GM18861 (cell line): ENCODE measurements at regions not wholly inside any gene's neighbourhood (a gene's known extent, or its start where the extent isn't known, plus 50 kb on each side); places are given as distances from the start of the nearest gene placed in this dataset.
A peak's percentile ranks its signal among the peaks of the same experiment; 100 is the strongest.

Experiments
- ATAC-seq: cut with Tn5 transposase; IDR thresholded peaks from one replicate; pipeline ENCODE4 v1.9.1; 2021; ENCODE audit not compliant: unreplicated experiment

DNA sequence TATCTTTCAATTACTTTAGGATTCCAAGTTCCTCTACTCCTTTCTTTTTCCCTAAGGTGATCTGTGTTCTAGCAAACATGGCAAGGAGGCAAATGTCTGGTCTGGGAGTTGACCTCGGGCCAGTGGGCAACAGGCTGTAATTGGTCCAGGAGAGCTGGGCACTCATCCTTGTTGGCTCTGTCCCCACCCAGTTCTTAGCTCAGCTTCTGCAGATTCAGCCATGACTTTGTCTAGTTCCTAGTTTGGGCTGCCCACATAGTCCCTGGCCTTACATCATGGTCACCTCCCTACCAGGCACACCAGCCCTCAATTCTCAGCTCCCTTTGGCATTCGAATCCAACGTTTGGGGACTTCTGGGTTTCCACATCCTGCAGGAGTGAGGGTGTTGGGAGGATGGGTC is 92.1 kb upstream of the DAP start:
- no peak for ATAC-seq

DNA sequence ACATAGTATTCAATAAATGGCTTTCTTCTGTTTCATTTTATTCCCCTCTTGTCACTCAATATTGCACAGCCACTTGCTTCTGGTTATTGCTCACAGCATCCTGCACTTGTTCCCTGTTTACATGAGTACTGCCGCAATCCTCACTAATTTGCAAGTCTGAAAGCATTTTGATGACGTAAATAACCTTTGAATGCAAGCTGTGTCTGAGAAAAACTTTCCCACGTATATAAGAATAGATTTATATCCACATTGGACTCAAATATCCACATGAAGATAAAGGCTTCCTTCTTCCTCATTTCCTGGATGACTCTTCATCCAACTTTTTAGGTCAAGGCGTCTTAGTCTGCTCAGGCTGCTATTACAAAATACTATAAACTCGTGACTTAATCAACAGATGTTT is 88.2 kb upstream of the DAP start:
- ATAC-seq, result no peak

DNA sequence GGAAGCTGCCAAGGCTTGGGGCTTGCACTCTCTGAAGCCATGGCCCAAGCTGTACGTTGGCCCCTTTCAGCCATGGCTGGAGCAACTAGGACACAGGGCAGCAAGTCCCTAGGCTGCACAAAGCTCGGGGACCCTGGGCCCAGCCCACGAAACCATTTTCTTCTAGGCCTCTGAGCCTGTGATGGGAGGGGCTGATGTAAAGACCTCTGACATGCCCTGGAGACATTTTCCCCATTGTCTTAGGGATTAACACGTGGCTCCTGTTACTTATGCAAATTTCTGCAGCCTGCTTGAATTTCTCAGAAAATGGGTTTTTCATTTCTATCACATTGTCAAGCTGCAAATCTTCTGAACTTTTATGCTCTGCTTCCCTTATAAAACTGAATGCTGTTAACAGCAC is 83.0 kb upstream of the DAP start:
- no peak for ATAC-seq

DNA sequence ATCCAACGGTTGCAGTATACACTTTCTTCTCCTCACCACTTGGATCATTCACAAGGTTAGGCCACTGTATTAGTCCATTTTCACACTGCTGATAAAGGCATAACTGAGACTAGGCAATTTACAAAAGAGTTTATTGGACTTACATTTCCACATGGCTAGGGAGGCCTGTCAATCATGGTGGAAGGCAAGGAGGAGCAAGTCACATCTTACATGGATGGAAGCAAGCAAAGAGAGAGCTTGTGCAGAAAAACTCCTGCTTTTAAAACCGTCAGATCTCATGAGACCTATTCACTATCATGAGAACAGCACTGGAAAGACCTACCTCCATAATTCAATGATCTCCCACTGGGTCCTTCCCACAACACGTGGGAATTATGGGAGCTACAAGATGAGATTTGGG is 81.8 kb upstream of the DAP start:
- ATAC-seq, result no peak

DNA sequence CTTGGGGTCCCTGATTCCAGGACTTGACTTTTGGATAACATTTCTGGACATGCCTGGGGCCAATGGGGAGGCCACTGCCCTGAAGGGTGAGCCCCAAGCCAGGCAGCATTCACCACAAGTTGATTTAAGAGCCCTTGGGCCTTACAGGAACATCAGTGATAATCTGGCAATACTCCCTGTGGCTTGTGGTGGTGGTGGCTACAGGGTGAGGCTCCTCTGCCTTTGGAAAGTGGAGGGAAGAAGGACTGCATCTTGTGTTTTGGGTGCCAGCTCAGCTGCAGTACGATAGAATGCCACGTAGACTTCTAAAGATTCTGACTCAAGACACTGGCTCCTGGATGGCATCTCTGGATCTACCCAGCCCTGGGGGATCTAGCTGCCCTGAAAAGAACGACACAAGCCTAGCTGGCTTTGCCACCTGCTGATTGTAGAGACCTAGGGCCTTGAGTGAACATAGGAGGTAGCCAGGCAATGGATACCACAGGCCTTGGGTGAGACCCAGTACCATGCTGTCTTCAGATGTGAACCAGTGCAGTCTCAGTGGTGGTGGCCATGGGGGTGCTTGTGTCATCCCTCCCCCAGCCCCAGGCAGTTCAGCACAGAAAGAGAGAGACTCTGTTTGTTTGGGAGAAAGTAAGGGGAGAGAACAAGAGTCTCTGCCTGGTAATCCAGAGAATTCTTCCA is 79.0 kb upstream of the DAP start:
- ATAC-seq, result no peak

DNA sequence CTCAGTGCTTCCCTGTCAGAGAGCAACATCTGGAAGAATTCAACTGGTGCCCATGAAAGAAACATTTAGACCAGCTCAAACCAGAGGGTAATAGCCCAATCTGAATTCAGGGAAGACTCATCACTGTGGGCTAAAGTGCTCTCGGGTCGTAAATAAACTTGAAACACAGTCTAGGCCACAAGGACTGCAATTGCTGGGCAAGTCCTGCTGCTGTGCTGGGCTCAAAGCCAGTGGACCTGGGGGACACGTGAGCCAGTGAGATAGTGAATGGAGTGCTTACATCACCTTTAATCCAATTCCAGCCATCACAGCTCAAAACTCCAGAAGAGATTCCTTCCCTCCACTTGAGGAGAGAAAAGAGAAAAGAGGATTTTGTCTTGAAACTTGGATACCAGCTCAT is 78.1 kb upstream of the DAP start:
- ATAC-seq, result no peak

DNA sequence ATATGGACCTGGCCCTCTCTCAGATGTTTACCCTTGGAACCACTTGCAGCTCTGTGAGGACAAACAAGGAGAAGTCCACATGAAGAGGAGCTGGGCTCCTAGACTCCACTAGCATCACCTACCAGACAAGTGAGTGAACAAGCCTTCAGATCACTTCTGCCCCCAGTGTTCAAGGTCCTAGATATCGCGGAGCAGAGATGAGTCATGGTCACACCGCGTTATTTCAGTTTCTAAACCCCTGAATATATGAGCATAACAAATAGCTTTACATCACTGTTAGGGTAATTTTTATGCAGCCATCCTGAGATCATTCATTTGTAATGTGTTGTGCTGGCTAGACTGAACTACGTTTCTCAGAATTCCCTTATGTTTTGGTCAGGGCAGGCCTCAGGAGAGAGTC is 77.0 kb upstream of the DAP start:
- peak; percentile 66 for ATAC-seq

DNA sequence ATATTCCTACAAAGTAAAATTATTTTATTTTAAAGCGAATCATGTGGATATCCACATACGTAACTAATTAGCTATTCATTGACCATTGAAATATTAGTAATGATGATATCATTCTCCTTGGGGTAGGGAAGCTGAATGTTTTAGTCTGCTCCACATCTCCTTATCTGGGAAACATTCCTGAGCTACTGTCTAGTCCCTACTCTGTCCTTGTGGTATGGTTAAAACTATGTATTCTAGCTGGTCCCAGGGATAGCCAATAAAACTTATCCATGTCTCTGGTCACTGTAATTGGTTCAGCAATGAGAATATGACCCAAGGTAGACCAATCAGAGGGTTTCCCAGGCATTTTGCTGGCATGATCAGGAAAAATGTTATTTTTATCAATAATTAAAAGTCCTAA is 76.0 kb upstream of the DAP start:
- ATAC-seq, result no peak

DNA sequence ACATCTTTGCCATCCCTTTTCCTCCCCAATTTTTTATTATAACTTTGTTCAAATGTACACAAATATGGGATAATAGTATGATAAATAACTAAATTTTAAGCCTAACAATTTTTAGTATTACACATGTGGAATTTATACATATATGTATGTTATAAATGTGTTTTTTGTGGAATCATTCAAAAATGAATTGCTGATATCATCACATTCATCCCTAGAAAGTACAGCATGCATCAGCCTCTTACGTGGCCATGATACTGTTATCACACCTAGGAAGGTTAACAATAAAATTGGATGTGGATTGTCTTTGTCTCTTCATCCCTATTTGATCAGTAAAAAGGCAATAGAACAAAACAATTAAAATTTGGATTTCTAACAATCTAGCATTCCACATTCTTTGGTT is 73.7 kb upstream of the DAP start:
- ATAC-seq, result no peak

DNA sequence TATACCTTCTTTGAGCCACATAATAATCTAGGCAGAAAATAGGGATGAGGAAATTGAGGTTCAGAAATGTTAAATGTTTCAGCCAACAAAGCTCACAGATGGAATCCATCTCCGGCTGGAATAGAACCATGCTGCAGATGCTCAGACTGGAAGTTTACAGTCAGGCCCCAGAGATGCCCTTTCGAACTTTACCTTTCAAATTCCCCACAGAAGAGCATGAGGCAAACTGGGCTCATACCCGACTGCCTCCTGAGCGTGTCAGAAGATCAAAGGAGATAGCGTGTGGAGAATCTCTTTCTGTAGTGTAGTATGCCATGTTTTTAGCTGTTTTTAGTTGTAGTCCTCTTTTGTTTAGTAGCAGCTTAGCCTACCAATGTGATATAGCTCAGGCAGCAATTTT is 72.0 kb upstream of the DAP start:
- ATAC-seq, result no peak

DNA sequence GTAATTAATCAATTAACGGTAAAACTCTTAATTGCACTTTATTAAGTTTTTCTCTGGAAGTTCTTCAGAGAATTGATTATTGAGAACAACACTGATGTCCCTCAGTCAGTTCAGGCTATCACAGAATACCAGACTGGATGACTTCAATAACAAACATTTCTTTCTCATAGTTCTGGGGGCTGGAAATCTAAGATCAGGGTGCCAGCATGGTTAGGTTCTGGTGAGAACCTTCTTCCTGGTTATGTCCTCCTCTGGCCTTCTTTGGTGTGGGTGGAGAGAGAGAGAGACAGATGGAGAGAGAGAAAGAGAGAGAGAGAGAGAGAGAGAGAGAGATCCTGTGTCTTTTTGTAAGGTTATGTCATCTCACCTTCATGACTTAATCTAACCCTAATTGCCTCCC is 71.4 kb upstream of the DAP start:
- no peak for ATAC-seq

DNA sequence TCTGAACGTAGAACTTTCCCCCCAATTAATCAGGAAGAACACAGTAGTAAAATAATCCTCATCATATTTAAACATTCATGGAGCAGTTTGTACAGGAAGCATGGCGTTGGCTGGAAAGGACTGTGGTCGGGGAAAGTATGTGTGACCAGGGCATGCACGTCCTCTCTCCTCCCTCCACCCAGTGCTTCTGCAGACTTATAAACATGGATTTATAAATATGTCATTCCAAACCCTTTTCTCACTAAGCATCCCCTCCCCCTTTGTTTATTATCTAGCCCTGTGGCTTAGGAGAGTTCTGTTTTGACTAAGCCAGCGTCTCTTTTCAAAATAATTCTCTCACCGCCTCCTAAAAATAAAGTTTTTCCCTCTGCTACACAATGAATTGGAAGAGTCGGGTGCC is 70.4 kb upstream of the DAP start:
- no peak for ATAC-seq

DNA sequence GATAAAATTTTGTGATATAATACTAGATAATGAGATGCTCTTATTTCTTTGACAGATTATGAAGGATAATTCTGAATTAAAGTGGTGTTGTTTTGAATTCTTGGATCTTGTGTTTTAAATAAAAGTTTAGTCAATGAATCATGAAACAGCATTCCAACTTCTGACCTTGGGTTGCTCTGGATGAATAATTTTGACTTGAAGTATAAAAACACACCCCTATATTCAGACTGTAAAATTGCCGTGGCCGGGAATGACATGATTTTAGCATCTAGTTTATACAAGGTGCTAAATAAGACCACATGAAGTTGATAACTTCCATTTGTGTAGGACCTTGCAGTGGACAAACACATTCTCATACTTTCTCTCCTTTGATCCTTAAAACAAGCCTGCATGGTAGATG is 67.2 kb upstream of the DAP start:
- no peak for ATAC-seq

DNA sequence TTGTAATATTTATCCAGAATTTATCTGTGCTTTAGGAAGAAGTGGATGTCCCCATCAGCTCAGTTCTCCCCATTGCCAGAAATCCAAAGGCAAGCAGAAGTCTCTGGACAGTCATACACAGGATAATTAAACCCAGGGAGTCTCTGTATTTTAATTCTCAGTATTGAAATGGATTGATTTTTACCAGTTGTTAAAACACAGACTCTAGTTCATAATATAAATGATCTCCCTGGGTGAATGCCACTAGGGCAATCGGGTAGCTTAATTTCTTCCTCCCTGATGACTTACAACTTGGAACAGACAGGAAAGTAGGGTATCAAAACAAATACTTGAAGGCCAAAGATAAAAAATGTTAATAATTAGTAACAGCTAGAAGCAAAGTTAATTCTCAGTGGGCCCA is 66.5 kb upstream of the DAP start:
- no peak for ATAC-seq

DNA sequence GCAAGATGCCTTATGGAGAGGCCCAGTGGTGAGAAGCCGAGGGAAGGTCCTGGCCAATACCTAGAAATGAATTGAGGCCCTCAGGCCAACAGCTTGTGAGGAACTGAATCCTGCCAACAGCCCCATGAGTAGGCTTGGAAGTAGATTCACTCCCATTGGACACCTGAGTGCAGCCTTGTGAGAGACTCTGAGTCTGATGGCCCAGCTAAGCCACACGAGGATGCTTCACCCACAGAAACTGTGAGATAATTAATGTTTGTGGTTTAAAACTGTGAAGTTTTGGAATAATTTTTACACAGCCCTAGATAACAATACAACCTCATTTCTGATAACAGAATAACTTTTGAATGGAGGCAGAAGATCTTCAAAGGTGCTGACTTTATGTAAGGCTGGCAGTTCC is 65.9 kb upstream of the DAP start:
- ATAC-seq, result no peak

DNA sequence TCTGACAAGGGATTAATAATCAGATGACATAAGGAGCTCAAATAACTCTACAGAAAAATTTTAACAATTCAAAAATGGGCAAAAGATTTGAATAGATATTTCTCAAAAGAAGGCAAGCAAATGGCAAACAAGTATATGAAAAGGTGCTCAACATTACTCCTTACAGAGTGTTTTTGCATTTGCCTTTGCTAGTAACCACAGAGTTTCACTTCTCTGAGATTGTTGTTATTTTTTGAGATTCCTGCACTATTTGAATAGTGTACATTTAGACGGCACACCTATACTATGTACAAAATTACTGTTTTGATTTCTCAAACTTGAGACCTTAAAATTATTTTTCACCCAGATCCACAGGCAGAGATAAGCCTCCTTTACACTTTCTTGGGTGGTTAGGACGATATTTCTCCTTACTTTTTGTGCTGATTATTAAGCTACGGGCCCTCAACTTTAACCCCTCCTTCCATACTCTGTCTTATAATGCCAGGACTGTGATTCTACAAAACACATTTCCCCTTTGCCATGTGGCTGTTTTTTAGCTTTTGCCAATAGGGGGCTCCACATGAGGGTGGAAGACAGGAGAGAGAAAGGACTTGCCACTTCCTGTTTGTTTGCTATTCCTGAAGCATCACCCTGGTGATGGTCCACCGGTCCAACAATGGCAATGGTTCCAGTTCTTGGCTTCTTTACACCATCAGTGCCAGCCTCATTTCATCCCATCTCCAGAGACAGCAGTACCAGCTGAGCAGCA is 65.0 kb upstream of the DAP start:
- peak; percentile 78 for ATAC-seq

DNA sequence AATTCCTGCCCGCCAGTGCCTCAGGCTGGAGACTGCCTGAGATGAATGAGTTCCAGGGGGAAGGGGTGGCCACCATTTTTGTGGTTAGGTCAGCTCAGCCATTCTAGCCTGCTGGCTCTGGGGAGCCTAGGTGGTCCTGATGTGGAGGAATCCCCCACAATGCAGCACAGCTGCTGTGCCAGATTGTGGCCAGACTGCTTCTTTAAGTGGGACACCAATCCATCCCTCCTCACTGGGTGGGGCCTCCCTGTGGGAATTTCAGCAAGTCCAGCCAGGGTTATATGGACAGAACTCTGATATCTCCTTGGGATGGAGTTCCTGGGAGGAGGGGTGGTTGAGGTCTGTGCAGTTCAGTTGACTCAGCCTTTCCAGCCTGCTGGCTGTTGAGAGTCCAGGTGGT is 51.2 kb upstream of the DAP start:
- ATAC-seq, result no peak
